ENCODE measurements at regions not wholly inside any gene's neighbourhood (a gene's known extent, or its start where the extent isn't known, plus 50 kb on each side); places are given as distances from the start of the nearest gene placed in this dataset.

DNA sequence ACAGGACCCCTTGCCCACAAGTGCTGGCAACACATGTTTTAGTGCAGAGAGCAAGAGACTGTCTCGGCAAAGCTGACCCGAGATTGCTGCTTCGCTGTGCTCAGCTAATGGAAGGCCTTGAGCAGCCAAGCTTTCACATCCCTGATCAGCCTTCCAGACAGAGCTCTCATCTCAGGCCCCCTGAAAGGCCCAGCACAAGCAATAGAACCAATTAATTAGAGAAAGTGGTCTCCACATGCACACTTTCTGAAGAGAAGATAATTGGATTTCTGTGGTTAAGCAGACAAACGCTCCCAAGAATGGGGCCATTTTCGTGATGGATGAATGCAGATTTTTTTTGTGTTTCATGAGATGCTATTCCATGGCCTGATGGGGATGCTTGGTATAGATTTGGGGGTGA, 174.9 kb downstream of the NSG2 start:
- ATAC-seq (ENCODE audit: low read depth) = no peak
- no peaks in the 10 kb centered on the region for H3K4me1 ChIP-seq (ENCODE audit: insufficient read depth, poor library complexity, severe bottlenecking)
- H3K36me3 ChIP-seq (ENCODE audit: low read depth) = no peaks in the 10 kb centered on the region
- H3K27ac ChIP-seq (ENCODE audit: poor library complexity, severe bottlenecking) = no peak overlapping the region
- DNase-seq (ENCODE audit: low spot score) = no peak
- H3K9me3 ChIP-seq (ENCODE audit: severe bottlenecking) = no peaks in the 10 kb centered on the region
- peaks cover 16% of the 10 kb centered on the region for H3K27me3 ChIP-seq (ENCODE audit: insufficient read depth, poor library complexity, severe bottlenecking)
- H3K4me3 ChIP-seq (ENCODE audit: severe bottlenecking) = no peak overlapping the region
- TF ChIP-seq, protein P1, sequence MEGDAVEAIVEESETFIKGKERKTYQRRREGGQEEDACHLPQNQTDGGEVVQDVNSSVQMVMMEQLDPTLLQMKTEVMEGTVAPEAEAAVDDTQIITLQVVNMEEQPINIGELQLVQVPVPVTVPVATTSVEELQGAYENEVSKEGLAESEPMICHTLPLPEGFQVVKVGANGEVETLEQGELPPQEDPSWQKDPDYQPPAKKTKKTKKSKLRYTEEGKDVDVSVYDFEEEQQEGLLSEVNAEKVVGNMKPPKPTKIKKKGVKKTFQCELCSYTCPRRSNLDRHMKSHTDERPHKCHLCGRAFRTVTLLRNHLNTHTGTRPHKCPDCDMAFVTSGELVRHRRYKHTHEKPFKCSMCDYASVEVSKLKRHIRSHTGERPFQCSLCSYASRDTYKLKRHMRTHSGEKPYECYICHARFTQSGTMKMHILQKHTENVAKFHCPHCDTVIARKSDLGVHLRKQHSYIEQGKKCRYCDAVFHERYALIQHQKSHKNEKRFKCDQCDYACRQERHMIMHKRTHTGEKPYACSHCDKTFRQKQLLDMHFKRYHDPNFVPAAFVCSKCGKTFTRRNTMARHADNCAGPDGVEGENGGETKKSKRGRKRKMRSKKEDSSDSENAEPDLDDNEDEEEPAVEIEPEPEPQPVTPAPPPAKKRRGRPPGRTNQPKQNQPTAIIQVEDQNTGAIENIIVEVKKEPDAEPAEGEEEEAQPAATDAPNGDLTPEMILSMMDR (IDR thresholded peaks at IDR 0.05; ENCODE audit: poor library complexity, severe bottlenecking) = no peak

DNA sequence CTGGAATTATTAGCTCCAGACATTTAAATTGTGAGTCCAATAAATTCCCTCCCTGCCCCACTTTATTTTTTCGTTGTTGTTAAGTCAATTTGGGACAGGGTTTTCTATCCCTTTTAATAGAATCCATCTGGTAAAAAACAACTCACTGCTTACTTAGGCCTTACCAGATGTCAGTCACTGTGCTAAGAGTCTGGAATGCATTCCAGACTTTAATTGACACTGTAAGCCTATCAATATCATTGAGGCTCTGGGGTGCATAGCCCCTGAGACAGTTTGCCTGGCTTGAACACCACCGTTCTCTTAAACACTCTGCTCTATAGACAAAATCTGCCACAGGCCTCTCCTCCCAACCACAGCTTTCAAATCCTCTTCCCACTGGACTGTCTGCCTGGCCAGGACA, 175.9 kb downstream of the NSG2 start:
- DNase-seq (ENCODE audit: low spot score) (no peak), ATAC-seq (ENCODE audit: low read depth) (no peak)
- Histone ChIP-seq H3K36me3 (ENCODE audit: low read depth) (no peaks in the 10 kb centered on the region), H3K27me3 (ENCODE audit: insufficient read depth, poor library complexity, severe bottlenecking) (peaks cover 6% of the 10 kb centered on the region), H3K27ac (ENCODE audit: poor library complexity, severe bottlenecking) (no peak overlapping the region), H3K9me3 (ENCODE audit: severe bottlenecking) (no peaks in the 10 kb centered on the region), H3K4me1 (ENCODE audit: insufficient read depth, poor library complexity, severe bottlenecking) (no peaks in the 10 kb centered on the region), H3K4me3 (ENCODE audit: severe bottlenecking) (no peak overlapping the region)
- TF ChIP-seq, protein P1 (IDR thresholded peaks at IDR 0.05; ENCODE audit: poor library complexity, severe bottlenecking) = no peak

GRCh38 chr5:174221946-174222345, 176.4 kb downstream of the NSG2 start:
- Histone ChIP-seq H3K4me3 (ENCODE audit: severe bottlenecking) (no peak overlapping the region), H3K4me1 (ENCODE audit: insufficient read depth, poor library complexity, severe bottlenecking) (no peaks in the 10 kb centered on the region), H3K27me3 (ENCODE audit: insufficient read depth, poor library complexity, severe bottlenecking) (peaks cover under 1% of the 10 kb centered on the region), H3K27ac (ENCODE audit: poor library complexity, severe bottlenecking) (no peak overlapping the region), H3K9me3 (ENCODE audit: severe bottlenecking) (no peaks in the 10 kb centered on the region), H3K36me3 (ENCODE audit: low read depth) (no peaks in the 10 kb centered on the region)
- TF ChIP-seq, protein P1 (IDR thresholded peaks at IDR 0.05; ENCODE audit: poor library complexity, severe bottlenecking) = no peak
- DNase-seq (ENCODE audit: low spot score) (no peak), ATAC-seq (ENCODE audit: low read depth) (no peak; the same call in 2 of the 3 replicates)

GRCh38 chr5:174222891-174223290, 177.4 kb downstream of the NSG2 start:
- Histone ChIP-seq H3K36me3 (ENCODE audit: low read depth) (no peaks in the 10 kb centered on the region), H3K27ac (ENCODE audit: poor library complexity, severe bottlenecking) (no peak overlapping the region), H3K9me3 (ENCODE audit: severe bottlenecking) (no peaks in the 10 kb centered on the region), H3K27me3 (ENCODE audit: insufficient read depth, poor library complexity, severe bottlenecking) (no peaks in the 10 kb centered on the region), H3K4me3 (ENCODE audit: severe bottlenecking) (no peak overlapping the region), H3K4me1 (ENCODE audit: insufficient read depth, poor library complexity, severe bottlenecking) (no peaks in the 10 kb centered on the region)
- TF ChIP-seq, protein P1 (IDR thresholded peaks at IDR 0.05; ENCODE audit: poor library complexity, severe bottlenecking) = no peak
- DNase-seq (ENCODE audit: low spot score) (no peak), ATAC-seq (ENCODE audit: low read depth) (no peak)

DNA sequence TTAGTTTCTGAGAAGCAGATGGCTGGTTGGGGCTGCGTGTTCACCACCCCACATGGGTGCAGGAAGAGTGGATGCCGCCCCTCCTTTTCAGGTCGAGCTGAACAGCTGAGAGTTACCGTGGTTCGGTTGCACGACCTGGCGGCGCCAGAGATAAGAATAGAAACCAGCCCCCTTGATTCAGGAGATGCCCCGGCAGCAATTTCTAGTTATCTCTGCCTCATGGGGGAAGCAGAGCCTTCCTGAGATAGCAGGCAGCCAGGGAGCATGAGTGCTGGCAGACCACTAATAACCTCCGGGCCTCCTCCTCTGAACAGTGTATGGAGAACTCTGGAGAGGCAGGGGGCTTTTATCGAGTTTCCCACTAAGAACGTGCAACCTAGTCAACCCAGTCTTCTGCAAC, 177.8 kb downstream of the NSG2 start:
- no peak overlapping the region for H3K27ac ChIP-seq (ENCODE audit: poor library complexity, severe bottlenecking)
- H3K4me3 ChIP-seq (ENCODE audit: severe bottlenecking) = no peak overlapping the region
- H3K9me3 ChIP-seq (ENCODE audit: severe bottlenecking) = no peaks in the 10 kb centered on the region
- H3K36me3 ChIP-seq (ENCODE audit: low read depth) = no peaks in the 10 kb centered on the region
- no peak for ATAC-seq (ENCODE audit: low read depth)
- no peaks in the 10 kb centered on the region for H3K4me1 ChIP-seq (ENCODE audit: insufficient read depth, poor library complexity, severe bottlenecking)
- TF ChIP-seq, protein P1 (IDR thresholded peaks at IDR 0.05; ENCODE audit: poor library complexity, severe bottlenecking) = no peak
- no peaks in the 10 kb centered on the region for H3K27me3 ChIP-seq (ENCODE audit: insufficient read depth, poor library complexity, severe bottlenecking)
- no peak for DNase-seq (ENCODE audit: low spot score)

Data from RWPE2 (cell line).